ENCODE measurements at regions not wholly inside any gene's neighbourhood (a gene's known extent, or its start where the extent isn't known, plus 50 kb on each side); places are given as distances from the start of the nearest gene placed in this dataset.

DNA sequence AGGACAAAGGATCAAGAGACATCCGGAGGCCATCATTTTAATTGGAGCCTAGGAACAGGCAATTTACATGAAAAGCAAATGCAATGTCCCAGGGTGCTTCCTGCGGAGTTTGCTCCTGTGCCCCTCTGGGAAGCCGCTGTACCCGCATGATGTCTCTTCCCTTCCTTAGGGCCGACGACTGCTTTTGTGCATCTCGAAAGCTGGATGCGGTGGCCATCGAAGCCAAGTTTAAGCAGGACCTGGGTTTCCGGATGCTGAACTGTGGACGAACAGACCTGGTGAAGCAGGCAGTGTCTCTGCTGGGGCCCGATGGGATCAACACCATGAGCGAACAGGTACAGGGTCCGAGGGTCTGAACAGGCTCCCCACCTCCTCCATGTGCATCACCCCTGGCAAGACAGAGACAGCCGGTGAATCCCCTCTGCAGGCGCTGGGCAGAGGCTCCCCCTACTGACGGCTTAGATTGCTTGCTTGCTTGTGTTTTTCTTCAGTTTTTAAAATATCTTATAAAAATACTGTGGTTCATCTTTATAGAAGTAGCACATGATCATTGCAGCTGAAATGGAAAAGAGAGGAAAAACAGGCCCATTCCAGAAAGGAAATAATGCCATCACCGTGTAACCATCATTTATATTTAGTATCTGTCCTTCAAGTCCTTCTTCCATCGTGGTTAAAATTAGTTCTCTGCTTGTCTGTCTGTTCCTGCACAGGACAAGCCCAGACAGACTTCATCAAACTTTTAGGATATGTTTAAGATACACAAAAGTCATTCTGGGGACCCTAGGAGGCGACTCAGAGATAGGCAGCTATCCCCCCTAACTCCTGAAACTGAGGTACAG, 75.4 kb upstream of the PWP1 start:
- DNase-seq (ENCODE audit: extremely low read depth in 1 of 2, low read depth in 1 of 2), result no peak

DNA sequence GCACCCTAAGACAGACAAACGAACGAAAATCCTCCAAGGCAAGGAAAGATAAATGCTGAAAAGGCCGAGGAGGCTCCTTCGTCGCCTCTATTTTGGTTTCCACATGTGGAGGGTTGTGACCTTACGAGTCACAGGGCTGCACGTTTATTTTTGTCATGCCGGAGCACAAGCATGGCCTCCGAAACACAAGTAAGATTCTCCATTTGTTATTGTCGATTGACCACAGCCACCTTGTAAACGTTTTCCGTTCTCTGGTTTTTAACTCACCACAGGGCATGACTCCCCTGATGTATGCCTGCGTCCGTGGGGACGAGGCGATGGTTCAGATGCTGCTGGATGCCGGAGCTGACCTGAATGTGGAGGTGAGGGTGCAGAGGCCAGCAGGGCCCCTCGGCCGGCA, 73.1 kb upstream of the PWP1 start:
- DNase-seq (ENCODE audit: extremely low read depth in 1 of 2, low read depth in 1 of 2), result no peak

DNA sequence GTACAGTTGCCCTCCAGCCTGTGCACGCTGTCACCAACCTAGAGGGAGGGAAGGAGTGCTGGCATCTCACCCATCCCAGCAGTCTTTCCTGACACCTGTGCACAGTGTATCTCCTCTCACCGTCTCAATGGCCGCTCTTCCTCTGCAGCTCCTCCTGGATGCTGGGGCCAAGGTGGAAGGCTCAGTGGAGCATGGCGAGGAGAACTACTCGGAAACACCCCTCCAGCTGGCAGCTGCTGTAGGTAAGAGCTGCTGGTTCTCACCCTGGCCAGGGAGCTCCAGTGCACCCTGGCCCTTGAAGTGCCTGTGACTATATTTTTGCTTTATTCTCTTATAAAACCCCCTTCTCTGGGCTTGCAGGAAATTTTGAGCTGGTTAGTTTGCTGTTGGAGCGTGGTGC, 68.7 kb upstream of the PWP1 start:
- DNase-seq (ENCODE audit: extremely low read depth in 1 of 2, low read depth in 1 of 2), result no peak

DNA sequence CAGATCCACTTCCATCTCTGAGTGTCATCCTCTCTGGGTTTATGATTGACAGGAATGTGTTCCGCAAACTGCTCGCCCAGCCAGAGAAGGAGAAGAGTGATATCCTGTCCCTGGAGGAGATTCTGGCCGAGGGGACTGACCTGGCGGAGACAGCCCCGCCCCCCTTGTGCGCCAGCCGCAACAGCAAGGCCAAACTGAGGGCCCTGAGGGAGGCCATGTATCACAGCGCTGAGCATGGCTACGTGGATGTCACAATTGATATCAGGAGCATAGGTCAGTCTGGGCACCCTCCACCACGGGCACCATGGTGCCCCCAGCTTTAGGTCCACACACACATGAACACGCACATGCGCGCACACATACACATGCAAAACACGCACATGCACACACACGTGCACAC, 67.5 kb upstream of the PWP1 start:
- DNase-seq (ENCODE audit: extremely low read depth in 1 of 2, low read depth in 1 of 2), result no peak

DNA sequence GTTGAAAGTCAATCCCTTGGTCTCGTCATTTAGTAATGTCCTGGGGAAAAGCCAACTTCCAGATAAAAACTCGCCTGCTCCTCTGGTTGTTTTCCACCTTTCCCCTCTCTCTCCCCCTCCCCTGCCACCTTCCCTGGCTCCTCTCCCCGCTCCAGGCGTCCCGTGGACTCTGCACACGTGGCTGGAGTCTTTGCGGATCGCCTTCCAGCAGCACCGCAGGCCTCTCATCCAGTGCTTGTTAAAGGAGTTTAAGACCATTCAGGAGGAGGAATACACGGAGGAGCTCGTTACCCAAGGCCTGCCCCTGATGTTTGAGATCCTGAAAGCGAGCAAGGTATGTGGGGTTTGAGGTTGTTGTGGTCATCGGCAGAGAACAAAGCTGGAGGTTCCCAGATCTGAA, 65.8 kb upstream of the PWP1 start:
- no peak for DNase-seq (ENCODE audit: extremely low read depth in 1 of 2, low read depth in 1 of 2)

GRCh38 chr12:107622001-107622400, 63.6 kb upstream of the PWP1 start:
- no peak for DNase-seq (ENCODE audit: extremely low read depth in 1 of 2, low read depth in 1 of 2)

DNA sequence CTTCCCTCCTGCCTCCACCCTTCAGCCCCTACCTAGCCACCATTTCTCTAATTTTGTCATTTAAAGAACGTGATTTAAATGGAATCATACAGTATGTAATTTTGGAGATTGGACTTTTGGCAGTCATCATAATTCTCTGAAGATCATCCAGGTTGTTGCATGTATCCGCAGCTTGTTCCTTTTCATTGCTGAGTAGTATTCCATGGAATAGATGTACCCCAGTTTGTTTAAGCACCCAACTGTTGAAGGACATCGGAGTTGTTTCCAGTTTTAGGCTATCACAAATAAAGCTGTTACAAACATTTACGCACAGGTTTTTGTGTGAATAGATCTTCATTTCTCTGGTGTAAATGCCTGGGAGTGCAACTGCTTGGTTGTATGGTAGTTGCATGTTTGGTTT, 61.1 kb upstream of the PWP1 start:
- DNase-seq (ENCODE audit: extremely low read depth in 1 of 2, low read depth in 1 of 2), result no peak

- no peak for DNase-seq (ENCODE audit: extremely low read depth in 1 of 2, low read depth in 1 of 2)
These were observed 53.9 kb upstream of the PWP1 start for GRCh38 chr12:107631715-107632114.

GRCh38 chr12:107632246-107632645, 53.4 kb upstream of the PWP1 start:
- DNase-seq (ENCODE audit: extremely low read depth in 1 of 2, low read depth in 1 of 2), result no peak

DNA sequence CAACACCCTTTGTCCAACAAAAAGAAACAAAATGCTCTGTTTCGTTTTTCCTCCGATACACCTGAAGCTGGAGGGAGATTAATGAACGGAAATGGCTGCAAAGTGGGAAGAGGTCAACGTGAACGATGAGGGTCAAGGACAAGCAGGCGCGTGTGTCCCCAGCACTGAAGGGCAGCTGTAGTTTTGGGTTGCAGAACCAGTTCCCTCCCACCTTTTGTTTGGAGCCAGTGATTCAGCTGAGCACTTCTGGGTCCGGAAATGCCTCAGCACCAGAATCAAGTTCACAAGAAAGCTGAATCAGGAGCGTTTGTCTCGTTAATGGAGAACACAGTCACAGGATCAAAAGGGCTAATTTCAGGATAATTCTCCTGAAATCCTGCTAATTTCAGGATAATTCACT, 51.1 kb upstream of the PWP1 start:
- no peak for DNase-seq (ENCODE audit: extremely low read depth in 1 of 2, low read depth in 1 of 2)

DNA sequence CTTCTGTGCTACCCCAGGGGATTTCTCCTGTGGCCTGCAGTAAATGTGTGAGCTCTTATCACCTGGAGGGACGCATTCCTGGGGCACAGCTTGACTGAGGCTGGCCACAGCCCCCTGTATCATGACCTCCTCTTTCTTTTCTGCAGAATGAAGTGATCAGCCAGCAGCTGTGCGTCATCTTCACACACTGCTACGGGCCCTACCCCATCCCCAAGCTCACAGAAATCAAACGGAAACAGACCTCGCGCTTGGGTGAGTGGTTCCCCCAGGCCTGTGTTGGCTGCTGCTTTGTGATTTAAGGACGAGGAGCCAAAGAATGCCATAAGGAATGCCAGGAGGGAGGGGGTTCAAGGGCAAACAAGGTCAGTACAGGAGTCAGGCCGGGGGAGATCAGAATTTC, 50.5 kb upstream of the PWP1 start:
- no peak for DNase-seq (ENCODE audit: extremely low read depth in 1 of 2, low read depth in 1 of 2)

All from activated CD8-positive, alpha-beta memory T cell treated with anti-CD3 and anti-CD28 coated beads for 1 hour (primary cell).